Thyroid gland (tissue), 4 donors: ENCODE measurements at regions not wholly inside any gene's neighbourhood (a gene's known extent, or its start where the extent isn't known, plus 50 kb on each side); places are given as distances from the start of the nearest gene placed in this dataset. TPM values are rescaled to one million over a fixed set of nuclear protein-coding genes. Genes with fewer than 3 reads are reported as not detected.
A peak's percentile ranks its signal among the peaks of the same experiment; 100 is the strongest.
"Not testable (repeated sequence)": the region's sequence is repeated elsewhere in the genome, so short reads cannot be mapped to it uniquely, and the experiment has no call there.

ENCODE experiments used
- DNase-seq, 2 donors: peaks; one replicate each; pipeline ENCODE4 v3.0.0-alpha.2; 2019
- H3K27ac ChIP-seq, 3 donors: fragments of 200-600 bp; sonication (generic); 1 replicate in 2 of 3; 2 replicates in 1 of 3; pipeline ENCODE4 v1.5.1; 2016 to 2019; ENCODE audit warnings: mild to moderate bottlenecking in 1 of 3, moderate library complexity in 1 of 3
- H3K27me3 ChIP-seq: fragments of 200-600 bp; sonication (generic); one replicate; pipeline ENCODE4 v1.5.1; 2019
- H3K36me3 ChIP-seq, 2 donors: fragments of 200-600 bp; sonication (generic); one replicate each; pipeline ENCODE4 v1.5.1; 2016 to 2019
- H3K4me1 ChIP-seq, 2 donors: fragments of 200-600 bp; sonication (generic); one replicate each; pipeline ENCODE4 v1.5.1; 2017 to 2019
- H3K4me3 ChIP-seq, 3 donors: fragments of 200-600 bp; sonication (generic); replicated peaks in 1 of 3; 1 replicate in 2 of 3; 2 replicates in 1 of 3; pipeline ENCODE4 v1.5.1; 2016; ENCODE audit warnings: mild to moderate bottlenecking in 1 of 3
- H3K9me3 ChIP-seq: fragments of 200-600 bp; sonication (generic); one replicate; pipeline ENCODE4 v1.5.1; 2017
- CTCF ChIP-seq, 6 experiments: fragments of 200-600 bp in 3 of 6; fragments of 450-650 bp in 3 of 6; sonication (generic) in 3 of 6; IDR thresholded peaks; one replicate each; pipeline ENCODE4 v1.5.1; 2016 to 2019; ENCODE audit warnings: antibody characterized with exemption in 6 of 6, mild to moderate bottlenecking in 2 of 6, inconsistent platforms in 1 of 6, moderate library complexity in 1 of 6
- WGBS, 2 donors: methylation state at CpG; one replicate each; pipeline ENCODE4 v1.1.5; 2017; 5-methylcytosine and 5-hydroxymethylcytosine counted together
- intact Hi-C: fragments of 100-400 bp; cut with DNase I; formaldehyde crosslinking; loops from one replicate; pipeline ENCODE4 v1.15.1; 2023
- small RNA-seq: library from RNA; depleted of rRNA; stranded (forward); fragments of <200 nt; gene quantifications from one replicate; pipeline ENCODE3, GENCODE V24; 2016

DNA sequence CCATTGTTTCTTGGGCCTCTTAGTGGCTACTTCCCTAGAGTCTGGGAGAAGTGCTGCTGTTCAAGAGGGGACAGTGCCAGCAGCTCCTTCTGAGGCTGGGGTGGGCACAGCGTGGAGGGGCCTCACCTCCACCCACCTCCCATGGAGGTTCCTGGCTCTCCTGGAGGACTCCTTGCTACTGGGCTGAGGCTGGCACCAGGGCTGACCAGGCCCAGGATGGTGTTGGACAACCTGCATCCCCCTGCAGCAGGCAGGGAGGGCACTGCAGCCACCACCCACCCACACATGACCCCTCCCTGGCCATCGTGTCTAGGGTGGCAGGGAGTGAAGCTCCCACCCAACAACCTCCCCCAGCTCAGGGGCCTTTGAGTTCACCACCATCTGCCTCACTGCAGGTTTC is 1549.3 kb upstream of the USP9Y start:
- intact Hi-C loops, H3K4me1 ChIP-seq, H3K4me3 ChIP-seq, H3K36me3 ChIP-seq, H3K27ac ChIP-seq, H3K9me3 ChIP-seq, DNase-seq, H3K27me3 ChIP-seq: not testable (repeated sequence)
- 63% methylated on average over 2 of the region's 2 CpGs; no CpG with 5 or more reads in 1 of the 2 donors for WGBS, 2 donors

DNA sequence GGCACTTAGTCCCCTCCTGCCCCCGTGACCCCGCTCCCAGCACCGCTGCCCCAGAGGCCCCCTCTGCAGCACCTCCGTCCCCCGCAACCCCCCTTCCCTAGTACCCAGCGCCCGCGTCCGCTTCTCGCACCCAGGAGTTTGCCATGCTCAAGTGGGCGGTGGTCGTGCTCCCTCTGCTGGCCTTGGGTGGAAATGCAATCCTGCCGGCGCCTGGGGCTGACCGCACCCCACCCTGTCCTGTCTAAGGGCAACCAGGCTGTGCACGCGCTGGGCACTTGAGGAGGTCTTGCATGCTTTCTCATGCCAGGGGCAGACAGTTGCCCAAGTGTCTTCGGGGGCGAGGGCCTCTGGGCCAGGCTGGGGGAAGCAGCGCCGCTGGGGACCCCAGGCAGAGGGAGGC is 1544.9 kb upstream of the USP9Y start:
- not testable (repeated sequence) for DNase-seq
- no CpG with 5 or more reads among the region's 21 CpGs for WGBS, 2 donors

GRCh38 chrY:11156846-11157245 is 1544.2 kb upstream of the USP9Y start:
- H3K27ac ChIP-seq, H3K36me3 ChIP-seq, H3K9me3 ChIP-seq, H3K27me3 ChIP-seq, H3K4me1 ChIP-seq, H3K4me3 ChIP-seq, intact Hi-C loops: not testable (repeated sequence)
- peak in 1 of 2 donors; percentile 7 for DNase-seq
- no CpG with 5 or more reads among the region's 11 CpGs for WGBS, 2 donors

More for the DNA sequence above, 1544.9 kb upstream of the USP9Y start:
- intact Hi-C loops, H3K36me3 ChIP-seq, H3K9me3 ChIP-seq, H3K27me3 ChIP-seq, H3K4me1 ChIP-seq, H3K4me3 ChIP-seq, H3K27ac ChIP-seq: not testable (repeated sequence)
- TF ChIP-seq CTCF (IDR thresholded peaks at IDR 0.05): peak in 1 of 6 experiments; percentile 16

DNA sequence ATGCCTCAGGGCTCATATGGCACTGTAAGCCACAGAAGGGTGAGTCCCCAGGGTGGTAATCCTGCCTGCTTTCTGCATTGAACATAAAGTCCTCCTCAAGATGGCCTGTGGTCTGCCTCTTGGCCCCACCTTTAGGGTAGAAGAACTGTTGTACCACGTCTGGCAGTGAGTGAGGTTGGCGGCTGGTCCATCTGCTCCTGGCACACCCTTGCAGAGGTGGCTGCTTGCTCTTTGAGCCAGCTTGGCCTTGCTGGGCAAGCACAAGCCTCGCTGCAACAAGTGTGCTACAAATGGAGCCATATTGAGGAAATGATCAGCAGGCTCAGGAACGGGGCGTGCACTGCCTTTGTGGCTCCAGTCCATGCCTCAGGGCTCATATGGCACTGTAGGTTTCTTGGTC is 1524.0 kb upstream of the USP9Y start:
- H3K9me3 ChIP-seq, H3K36me3 ChIP-seq, H3K4me1 ChIP-seq, DNase-seq, H3K27ac ChIP-seq, H3K27me3 ChIP-seq, H3K4me3 ChIP-seq, intact Hi-C loops: not testable (repeated sequence)
- 40% methylated on average over 1 of the region's 5 CpGs; no CpG with 5 or more reads in 1 of the 2 donors for WGBS, 2 donors

- H3K36me3 ChIP-seq, DNase-seq, H3K9me3 ChIP-seq, H3K27me3 ChIP-seq, H3K4me1 ChIP-seq, intact Hi-C loops, H3K4me3 ChIP-seq, H3K27ac ChIP-seq: not testable (repeated sequence)
- 70 to 72% methylated on average over 4 to 6 of the region's 6 CpGs for WGBS, 2 donors
Measured at GRCh38 chrY:11201133-11201532, 1499.9 kb upstream of the USP9Y start.

GRCh38 chrY:11214851-11215250 is 1486.2 kb upstream of the USP9Y start:
- H3K4me3 ChIP-seq, H3K9me3 ChIP-seq, H3K36me3 ChIP-seq, intact Hi-C loops, H3K4me1 ChIP-seq, H3K27me3 ChIP-seq, H3K27ac ChIP-seq: not testable (repeated sequence)
- WGBS, 2 donors: 55% methylated on average over 7 of the region's 20 CpGs; no CpG with 5 or more reads in 1 of the 2 donors
- peak; percentile 2 to 21 for DNase-seq

Small RNAs in the stretch of these regions (small RNA-seq; reads per million reads assigned to genes)
- gene AC134878.1: not detected
- gene AC140113.1: not detected
- gene AC140113.2: not detected
- not detected for gene AC140113.3
- gene AC140113.4: not detected
- not detected for gene ANKRD20A6P
